22Rv1 (cell line): ENCODE measurements at regions not wholly inside any gene's neighbourhood (a gene's known extent, or its start where the extent isn't known, plus 50 kb on each side); places are given as distances from the start of the nearest gene placed in this dataset.
"Not testable (repeated sequence)": the region's sequence is repeated elsewhere in the genome, so short reads cannot be mapped to it uniquely, and the experiment has no call there.

Experiments
- H3K27ac ChIP-seq: fragments of 450-650 bp; 2 replicates; pipeline ENCODE4 v1.5.1; 2017
- CTCF ChIP-seq: fragments of 450-650 bp; IDR thresholded peaks from 2 replicates; pipeline ENCODE4 v1.5.1; 2017; ENCODE audit warnings: mild to moderate bottlenecking
- ZFX ChIP-seq: fragments of 450-650 bp; IDR thresholded peaks from 2 replicates; pipeline ENCODE4 v1.6.1; 2017; ENCODE audit warnings: antibody characterized with exemption, borderline replicate concordance

- H3K27ac ChIP-seq: no peak overlapping the region
- TF ChIP-seq CTCF (no peak), ZFX (no peak)
These were observed 1132.8 kb downstream of the OTOL1 start for GRCh38 chr3:162629372-162629771.

- TF ChIP-seq CTCF (no peak), ZFX (no peak)
- no peak overlapping the region for H3K27ac ChIP-seq
These were observed 1136.1 kb downstream of the OTOL1 start for GRCh38 chr3:162632672-162633071.

- not testable (repeated sequence) for H3K27ac ChIP-seq
These were observed 1143.6 kb downstream of the OTOL1 start for GRCh38 chr3:162640208-162640607.

- H3K27ac ChIP-seq: no peak overlapping the region
- TF ChIP-seq ZFX: no peak
- no peak for TF ChIP-seq CTCF
These were observed 1144.7 kb downstream of the OTOL1 start for GRCh38 chr3:162641317-162641716.

- TF ChIP-seq ZFX (no peak), CTCF (no peak)
- H3K27ac ChIP-seq: no peak overlapping the region
These were observed 1145.3 kb downstream of the OTOL1 start for GRCh38 chr3:162641907-162642306.

GRCh38 chr3:162643245-162643644 lies 1146.6 kb downstream of the OTOL1 start:
- H3K27ac ChIP-seq: no peak overlapping the region
- TF ChIP-seq CTCF: no peak
- TF ChIP-seq ZFX: no peak

- TF ChIP-seq ZFX: no peak
- no peak for TF ChIP-seq CTCF
- no peak overlapping the region for H3K27ac ChIP-seq
These were observed 1150.7 kb downstream of the OTOL1 start for GRCh38 chr3:162647321-162647720.

- no peak overlapping the region for H3K27ac ChIP-seq
- no peak for TF ChIP-seq CTCF
These were observed 1161.4 kb downstream of the OTOL1 start for GRCh38 chr3:162658003-162658402.
